ENCODE measurements at regions not wholly inside any gene's neighbourhood (a gene's known extent, or its start where the extent isn't known, plus 50 kb on each side); places are given as distances from the start of the nearest gene placed in this dataset.

GRCh38 chr4:84046551-84046950 lies 452.5 kb downstream of the NKX6-1 start:
- TF ChIP-seq POLR2AphosphoS5 (IDR thresholded peaks at IDR 0.05; ENCODE audit: low read depth, low read length), result no peak
- no peak for TF ChIP-seq POLR2A (IDR thresholded peaks at IDR 0.05; ENCODE audit: low read depth, low read length)
- no peak for TF ChIP-seq TAF1 (IDR thresholded peaks at IDR 0.05; ENCODE audit: low read depth, low read length)
- no peak for TF ChIP-seq SPI1 (IDR thresholded peaks at IDR 0.05; ENCODE audit: low read depth, low read length)
- TF ChIP-seq POU2F2 (IDR thresholded peaks at IDR 0.05; ENCODE audit: low read depth, low read length), result no peak
